HG03103 (cell line): ENCODE measurements at regions not wholly inside any gene's neighbourhood (a gene's known extent, or its start where the extent isn't known, plus 50 kb on each side); places are given as distances from the start of the nearest gene placed in this dataset.
"Not testable (repeated sequence)": the region's sequence is repeated elsewhere in the genome, so short reads cannot be mapped to it uniquely, and the experiment has no call there.

Source experiments
- ATAC-seq: cut with Tn5 transposase; IDR thresholded peaks from one replicate; pipeline ENCODE4 v1.9.1; 2021; ENCODE audit warnings: low read depth; ENCODE audit not compliant: unreplicated experiment

GRCh38 chr14:47978871-47979270 is 303.5 kb upstream of the MDGA2 start:
- no peak for ATAC-seq

- ATAC-seq = no peak
These were observed 300.7 kb upstream of the MDGA2 start for GRCh38 chr14:47976139-47976538.

- ATAC-seq = no peak
These were observed 290.8 kb upstream of the MDGA2 start for GRCh38 chr14:47966076-47966810.

- ATAC-seq = no peak
These were observed 286.2 kb upstream of the MDGA2 start for GRCh38 chr14:47961634-47962033.

- ATAC-seq = no peak
These were observed 284.3 kb upstream of the MDGA2 start for GRCh38 chr14:47959740-47960139.

GRCh38 chr14:47949006-47949405 is 273.6 kb upstream of the MDGA2 start:
- no peak for ATAC-seq

GRCh38 chr14:47935332-47935731 is 259.9 kb upstream of the MDGA2 start:
- ATAC-seq = no peak

- peak; percentile 100 for ATAC-seq
These were observed 253.9 kb upstream of the MDGA2 start for GRCh38 chr14:47929334-47929733.

- ATAC-seq = no peak
These were observed 245.7 kb upstream of the MDGA2 start for GRCh38 chr14:47921133-47921532.

GRCh38 chr14:47919997-47920396 is 244.6 kb upstream of the MDGA2 start:
- no peak for ATAC-seq

GRCh38 chr14:47919334-47919846 is 244.0 kb upstream of the MDGA2 start:
- ATAC-seq = no peak

GRCh38 chr14:47917344-47917954 is 242.0 kb upstream of the MDGA2 start:
- no peak for ATAC-seq

GRCh38 chr14:47901141-47901540 is 225.7 kb upstream of the MDGA2 start:
- ATAC-seq = not testable (repeated sequence)

- ATAC-seq = no peak
These were observed 224.3 kb upstream of the MDGA2 start for GRCh38 chr14:47899685-47900084.

GRCh38 chr14:47874350-47874749 is 198.9 kb upstream of the MDGA2 start:
- no peak for ATAC-seq

GRCh38 chr14:47872588-47872987 is 197.2 kb upstream of the MDGA2 start:
- no peak for ATAC-seq

GRCh38 chr14:47863441-47863840 is 188.0 kb upstream of the MDGA2 start:
- ATAC-seq = no peak

- no peak for ATAC-seq
These were observed 182.2 kb upstream of the MDGA2 start for GRCh38 chr14:47857646-47858045.

GRCh38 chr14:47852278-47852677 is 176.9 kb upstream of the MDGA2 start:
- ATAC-seq = no peak

GRCh38 chr14:47846008-47846407 is 170.6 kb upstream of the MDGA2 start:
- ATAC-seq = no peak

GRCh38 chr14:47843236-47843635 is 167.8 kb upstream of the MDGA2 start:
- ATAC-seq = no peak

- ATAC-seq = no peak
These were observed 157.6 kb upstream of the MDGA2 start for GRCh38 chr14:47833011-47833410.
